HepG2 (cell line): ENCODE measurements at regions not wholly inside any gene's neighbourhood (a gene's known extent, or its start where the extent isn't known, plus 50 kb on each side); places are given as distances from the start of the nearest gene placed in this dataset.

Experiments used
- ATAC-seq: fragments of 200-7000 bp; cut with Tn5 transposase; 3 replicates; pipeline ENCODE4 v1.9.1; 2020; ENCODE audit warnings: mild to moderate bottlenecking, moderate library complexity
- BruUV-seq: library from RNA; stranded (reverse); fragments of 400-500 nt; replicated peaks from 2 replicates; lab custom pipeline; 2021; lab: Mats Ljungman, UMichigan
- CTCF ChIA-PET: fragments of 300-600 bp; formaldehyde crosslinking; extraction: SDS; loops from one replicate; lab custom pipeline; 2021; ENCODE audit warnings: low total read pairs, inconsistent platforms, low intra/inter-chr PET ratio; lab: Yijun Ruan, JAX
- POLR2A ChIA-PET: fragments of 350-600 bp; sonication (Branson Sonifier 250); formaldehyde crosslinking; loops from one replicate; lab custom pipeline; 2020; ENCODE audit warnings: antibody characterized with exemption, inconsistent platforms; lab: Yijun Ruan, JAX
- DNase-seq: peaks from one replicate; pipeline ENCODE4 v3.0.0-alpha.2; 2015; ENCODE audit warnings: low spot score
- FAIRE-seq: peaks from 3 replicates; lab custom pipeline; 2011; peaks lifted over from hg19 to GRCh38; lab: Jason Lieb, UNC
- H2AFZ ChIP-seq: one replicate; pipeline ENCODE4 v1.6.1; 2011; ENCODE audit warnings: low read length, inconsistent platforms
- H3K27ac ChIP-seq: fragments of 300-600 bp; 3 replicates; pipeline ENCODE4 v1.8.0; 2011; ENCODE audit warnings: mixed run types, mild to moderate bottlenecking, mixed read lengths, low read length, inconsistent platforms; ENCODE audit not compliant: insufficient read depth; ENCODE audit errors: extremely low read length
- H3K27me3 ChIP-seq, 2 experiments: fragments of 200-600 bp in 1 of 2; 2 replicates in 1 of 2; 3 replicates in 1 of 2; pipeline versions ENCODE4 v1.6.0 to v1.8.0; 2011; ENCODE audit warnings: low read length in 2 of 2, mild to moderate bottlenecking in 2 of 2, moderate library complexity in 2 of 2, inconsistent platforms in 1 of 2; ENCODE audit not compliant: insufficient read depth in 2 of 2, control insufficient read depth in 1 of 2
- H3K36me3 ChIP-seq, 2 experiments: fragments of 200-600 bp in 1 of 2; replicated peaks in 1 of 2; 2 replicates in 1 of 2; 3 replicates in 1 of 2; pipeline versions ENCODE4 v1.5.1 to v1.8.0; 2011; ENCODE audit warnings: low read length in 2 of 2, inconsistent platforms in 1 of 2; ENCODE audit not compliant: insufficient read depth in 2 of 2, control insufficient read depth in 1 of 2
- H3K4me1 ChIP-seq: 2 replicates; pipeline ENCODE4 v1.5.1; 2012; ENCODE audit warnings: low read length, inconsistent platforms; ENCODE audit not compliant: insufficient read depth
- H3K4me2 ChIP-seq: 2 replicates; pipeline ENCODE4 v1.6.0; 2011; ENCODE audit warnings: low read depth, low read length, inconsistent platforms
- H3K4me3 ChIP-seq, 3 experiments: fragments of 200-600 bp in 1 of 3; sonication (generic), shearing (Covaris generic) in 1 of 3; replicated peaks in 1 of 3; 2 replicates each; pipeline ENCODE4 v1.5.1; 2011 to 2016; ENCODE audit warnings: low read length in 3 of 3, inconsistent platforms in 2 of 3, low read depth in 2 of 3, mild to moderate bottlenecking in 2 of 3, control low read depth in 1 of 3, mixed read lengths in 1 of 3; ENCODE audit not compliant: insufficient read depth in 1 of 3
- H3K79me2 ChIP-seq: one replicate; pipeline ENCODE4 v1.6.1; 2011; ENCODE audit warnings: low read length, inconsistent platforms; ENCODE audit not compliant: insufficient read depth
- H3K9ac ChIP-seq: 2 replicates; pipeline ENCODE4 v1.6.0; 2011; ENCODE audit warnings: mild to moderate bottlenecking, low read depth, low read length, inconsistent platforms; ENCODE audit not compliant: insufficient read depth
- H3K9me3 ChIP-seq: 2 replicates; pipeline ENCODE4 v1.5.1; 2012; ENCODE audit warnings: mild to moderate bottlenecking, low read length
- H4K20me1 ChIP-seq: 2 replicates; pipeline ENCODE4 v1.6.0; 2011; ENCODE audit warnings: inconsistent platforms, mild to moderate bottlenecking, low read length, moderate library complexity; ENCODE audit not compliant: insufficient read depth
- ATM ChIP-seq: fragments of 450-650 bp; IDR thresholded peaks from 2 replicates; pipeline ENCODE4 v1.7.1; 2017; ENCODE audit warnings: mild to moderate bottlenecking, borderline replicate concordance
- FOXA3 ChIP-seq: IDR thresholded peaks from 2 replicates; pipeline ENCODE4 v1.6.1; 2016; ENCODE audit warnings: missing genetic modification reagents, missing compliant biosample characterization
- HMG20A ChIP-seq: IDR thresholded peaks from 2 replicates; pipeline ENCODE4 v1.6.1; 2016; ENCODE audit warnings: borderline replicate concordance
- KLF11 ChIP-seq: IDR thresholded peaks from 2 replicates; pipeline ENCODE4 v1.6.1; 2016; ENCODE audit warnings: missing compliant biosample characterization
- LBX2 ChIP-seq: sonication (generic); formaldehyde crosslinking; IDR thresholded peaks from 2 replicates; pipeline ENCODE4 v1.5.0; 2020; ENCODE audit warnings: missing genetic modification reagents, mild to moderate bottlenecking, borderline replicate concordance
- NR3C1 ChIP-seq: sonication (generic); formaldehyde crosslinking; IDR thresholded peaks from 2 replicates; pipeline ENCODE4 v1.4.0; 2020; ENCODE audit warnings: missing genetic modification reagents
- SALL2 ChIP-seq: sonication (generic); formaldehyde crosslinking; IDR thresholded peaks from 2 replicates; pipeline ENCODE4 v1.8.1; 2023; ENCODE audit warnings: mild to moderate bottlenecking, missing genetic modification reagents, inconsistent platforms
- SATB2 ChIP-seq: sonication (generic); formaldehyde crosslinking; IDR thresholded peaks from 2 replicates; pipeline ENCODE4 v1.5.0; 2020; ENCODE audit warnings: missing genetic modification reagents
- SIN3A ChIP-seq: IDR thresholded peaks from 2 replicates; pipeline ENCODE4 v1.6.1; 2011; ENCODE audit warnings: low read depth, mild to moderate bottlenecking, control low read depth, low read length, borderline replicate concordance
- SIX1 ChIP-seq: sonication (generic); formaldehyde crosslinking; IDR thresholded peaks from 2 replicates; pipeline ENCODE4 v1.4.0; 2020; ENCODE audit warnings: missing genetic modification reagents, borderline replicate concordance
- ZBTB21 ChIP-seq: sonication (generic); formaldehyde crosslinking; IDR thresholded peaks from 2 replicates; pipeline ENCODE4 v1.4.0; 2020; ENCODE audit warnings: missing genetic modification reagents
- ZBTB46 ChIP-seq: sonication (generic); formaldehyde crosslinking; IDR thresholded peaks from 2 replicates; pipeline ENCODE4 v1.4.0; 2020; ENCODE audit warnings: mild to moderate bottlenecking, missing genetic modification reagents, borderline replicate concordance
- ZNF674 ChIP-seq: sonication (generic); formaldehyde crosslinking; IDR thresholded peaks from 2 replicates; pipeline ENCODE4 v1.5.0; 2020; ENCODE audit warnings: low read depth, mild to moderate bottlenecking, missing genetic modification reagents
- ZNF777 ChIP-seq: sonication (generic); formaldehyde crosslinking; IDR thresholded peaks from 2 replicates; pipeline ENCODE4 v1.4.0; 2020; ENCODE audit warnings: missing genetic modification reagents
- in situ Hi-C: cut with HindIII; loops from 2 replicates; pipeline ENCODE4 v1.10.0; 2017; ENCODE audit warnings: low pct_unique_long_range_greater_than_20kb; ENCODE audit not compliant: extremely low pct_ligation_motif_present
- intact Hi-C: fragments of 100-400 bp; cut with micrococcal nuclease; formaldehyde crosslinking; loops from one replicate; pipeline ENCODE4 v1.10.0; 2022; ENCODE audit not compliant: unreplicated experiment
- TF ChIP-seq, protein P1 (sequence below): sonication (generic); formaldehyde crosslinking; IDR thresholded peaks from 2 replicates; pipeline ENCODE4 v1.4.0; 2020; ENCODE audit warnings: mild to moderate bottlenecking, missing genetic modification reagents

DNA sequence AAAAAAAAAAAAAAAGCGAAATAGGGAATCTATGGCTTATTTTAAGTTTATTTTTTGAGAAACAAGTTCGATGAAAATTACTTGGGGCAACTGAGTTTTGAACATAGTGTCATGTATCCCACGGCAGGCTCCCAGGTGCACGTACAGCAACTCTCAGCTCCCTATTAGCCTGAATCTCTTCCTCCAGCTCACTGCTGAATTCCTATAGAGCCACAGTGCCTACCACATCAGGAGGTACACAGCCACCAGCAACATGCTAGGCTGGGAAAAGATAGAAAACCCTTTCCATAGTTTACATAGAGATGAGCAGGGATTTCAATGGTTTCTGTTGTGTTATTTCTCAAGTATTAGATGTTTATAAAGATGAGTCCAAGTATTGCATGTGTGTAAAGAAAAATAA, 115.9 kb upstream of the RGMB start (continued):
- TF ChIP-seq LBX2 (CRISPR knock-in tag) = no peak
- TF ChIP-seq KLF11 (CRISPR knock-in tag) = no peak
- TF ChIP-seq, all 625 proteins: peak for 0

DNA sequence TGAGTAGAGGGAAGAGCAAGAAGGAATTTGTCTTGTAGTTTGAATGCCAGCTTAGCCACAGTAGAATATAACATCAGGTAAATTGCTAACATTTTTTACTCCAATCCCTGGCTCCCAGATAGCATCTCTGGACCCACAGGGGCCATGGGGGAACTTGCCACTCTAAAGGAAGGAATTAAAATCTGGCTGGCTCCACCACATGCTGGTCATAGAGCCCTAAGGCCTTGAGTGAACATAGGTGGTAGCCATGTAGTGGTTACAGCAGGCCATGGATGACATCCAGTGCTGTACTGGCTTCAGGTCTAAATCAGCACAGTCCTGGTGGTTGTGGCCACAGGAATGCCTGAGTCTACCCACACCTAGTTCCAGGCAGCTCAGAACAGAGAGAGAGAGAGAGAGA, 109.9 kb upstream of the RGMB start:
- Histone ChIP-seq H3K9me3 (no peaks in the 10 kb centered on the region; the same call in none of the 2 replicates), H2AFZ (no peak overlapping the region), H3K4me1 (no peaks in the 10 kb centered on the region)
- in situ Hi-C loops = no loop called here
- intact Hi-C loops = no loop called here
- TF ChIP-seq SIN3A (no peak), FOXA3 (CRISPR knock-in tag) (no peak), ZBTB21 (CRISPR knock-in tag) (no peak), SALL2 (no peak), HMG20A (CRISPR knock-in tag) (no peak), ZNF674 (CRISPR knock-in tag) (no peak), SATB2 (CRISPR knock-in tag) (no peak), ZNF777 (CRISPR knock-in tag) (no peak), NR3C1 (CRISPR knock-in tag) (no peak), ZBTB46 (no peak), SIX1 (no peak), ATM (no peak)
- TF ChIP-seq, protein P1, sequence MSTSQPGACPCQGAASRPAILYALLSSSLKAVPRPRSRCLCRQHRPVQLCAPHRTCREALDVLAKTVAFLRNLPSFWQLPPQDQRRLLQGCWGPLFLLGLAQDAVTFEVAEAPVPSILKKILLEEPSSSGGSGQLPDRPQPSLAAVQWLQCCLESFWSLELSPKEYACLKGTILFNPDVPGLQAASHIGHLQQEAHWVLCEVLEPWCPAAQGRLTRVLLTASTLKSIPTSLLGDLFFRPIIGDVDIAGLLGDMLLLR (CRISPR knock-in tag) = no peak
- TF ChIP-seq, all 625 proteins: peak for 0
- Histone ChIP-seq H3K27ac (no peak overlapping the region), H3K4me3 (no peak overlapping the region), H3K27me3 (no peaks in the 10 kb centered on the region), H3K9ac (no peak overlapping the region), H3K36me3 (no peaks in the 10 kb centered on the region), H3K4me2 (no peak overlapping the region), H4K20me1 (no peaks in the 10 kb centered on the region), H3K79me2 (no peaks in the 10 kb centered on the region)
- CTCF ChIA-PET = no interaction called here
- FAIRE-seq (no peak), DNase-seq (no peak), ATAC-seq (no peak)
- POLR2A ChIA-PET = no interaction called here
- no TSS peak for BruUV-seq
